ENCODE measurements at regions not wholly inside any gene's neighbourhood (a gene's known extent, or its start where the extent isn't known, plus 50 kb on each side); places are given as distances from the start of the nearest gene placed in this dataset.

DNA sequence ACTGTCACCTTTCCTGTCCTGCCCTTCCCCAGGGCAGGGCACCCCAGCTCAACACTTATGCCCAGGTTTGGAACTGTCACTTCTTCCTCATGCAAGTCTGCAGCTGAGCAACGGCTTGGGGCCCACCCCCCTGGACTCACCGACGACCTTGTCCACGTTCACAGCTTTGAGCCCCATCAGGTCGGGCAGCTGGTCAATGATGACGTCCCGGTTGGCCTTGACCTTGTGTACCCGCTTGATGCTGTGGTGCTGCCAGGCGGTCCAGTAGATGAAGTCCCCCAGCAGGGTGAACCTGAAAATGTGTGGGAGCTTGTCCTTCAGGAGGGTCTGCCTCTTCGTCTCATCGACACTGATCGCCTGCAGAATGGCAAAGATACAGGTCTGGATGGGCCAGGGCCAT, 135.0 kb downstream of the CRYBB2 start:
- H3K27me3 ChIP-seq (ENCODE audit: insufficient read depth, low read length), result no peaks in the 10 kb centered on the region
- no peak overlapping the region for H2AFZ ChIP-seq (ENCODE audit: low read depth, low read length, poor library complexity, severe bottlenecking)
- H3K9ac ChIP-seq (ENCODE audit: low read length), result no peak overlapping the region
- H3K4me1 ChIP-seq (ENCODE audit: control insufficient read depth in 1 of 2, insufficient read depth in 2 of 2, low read length in 2 of 2), result no peaks in the 10 kb centered on the region
- no TSS peak for BruUV-seq (replicated peaks)
- no peak overlapping the region for H3K4me3 ChIP-seq (replicated peaks in 1 of 2; ENCODE audit: low read depth in 1 of 2, low read length in 2 of 2)
- intact Hi-C loops (cut with micrococcal nuclease), result no loop called here
- no peaks in the 10 kb centered on the region for H3K79me2 ChIP-seq (ENCODE audit: insufficient read depth, low read length)
- DNase-seq (ENCODE audit: low read depth, low spot score) (no peak), ATAC-seq (no peak)
- POLR2A ChIA-PET, result no interaction called here
- H4K20me1 ChIP-seq (ENCODE audit: insufficient read depth), result no peaks in the 10 kb centered on the region
- RAD21 ChIA-PET (ENCODE audit: low non-redundant PET in 1 of 2, low total read pairs in 2 of 2, uncharacterized antibody in 2 of 2, unreplicated experiment in 2 of 2), result no interaction called here
- H3K36me3 ChIP-seq (ENCODE audit: control insufficient read depth in 1 of 2, insufficient read depth in 2 of 2, low read length in 2 of 2), result peaks cover 0 to 11% of the 10 kb centered on the region in 2 experiments; a peak in 1 of 4 replicates
- no peaks in the 10 kb centered on the region for H3K9me3 ChIP-seq (ENCODE audit: control insufficient read depth in 1 of 2, insufficient read depth in 1 of 2, low read depth in 1 of 2, low read length in 2 of 2)
- H3K9me2 ChIP-seq (ENCODE audit: insufficient read depth), result no peaks in the 10 kb centered on the region
- CTCF ChIA-PET, result no interaction called here
- no peak overlapping the region for H3K4me2 ChIP-seq (ENCODE audit: low read length)
- no peak overlapping the region for H3K27ac ChIP-seq (ENCODE audit: low read depth, low read length)
- TF ChIP-seq POLR2AphosphoS5 (IDR thresholded peaks at IDR 0.05; ENCODE audit: low read depth, low read length), result no peak
- no peak for TF ChIP-seq EZH2phosphoT487 (IDR thresholded peaks at IDR 0.05; ENCODE audit: borderline replicate concordance)
- TF ChIP-seq, protein P1, sequence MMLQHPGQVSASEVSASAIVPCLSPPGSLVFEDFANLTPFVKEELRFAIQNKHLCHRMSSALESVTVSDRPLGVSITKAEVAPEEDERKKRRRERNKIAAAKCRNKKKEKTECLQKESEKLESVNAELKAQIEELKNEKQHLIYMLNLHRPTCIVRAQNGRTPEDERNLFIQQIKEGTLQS (IDR thresholded peaks at IDR 0.05), result no peak
- TF ChIP-seq, protein P2, sequence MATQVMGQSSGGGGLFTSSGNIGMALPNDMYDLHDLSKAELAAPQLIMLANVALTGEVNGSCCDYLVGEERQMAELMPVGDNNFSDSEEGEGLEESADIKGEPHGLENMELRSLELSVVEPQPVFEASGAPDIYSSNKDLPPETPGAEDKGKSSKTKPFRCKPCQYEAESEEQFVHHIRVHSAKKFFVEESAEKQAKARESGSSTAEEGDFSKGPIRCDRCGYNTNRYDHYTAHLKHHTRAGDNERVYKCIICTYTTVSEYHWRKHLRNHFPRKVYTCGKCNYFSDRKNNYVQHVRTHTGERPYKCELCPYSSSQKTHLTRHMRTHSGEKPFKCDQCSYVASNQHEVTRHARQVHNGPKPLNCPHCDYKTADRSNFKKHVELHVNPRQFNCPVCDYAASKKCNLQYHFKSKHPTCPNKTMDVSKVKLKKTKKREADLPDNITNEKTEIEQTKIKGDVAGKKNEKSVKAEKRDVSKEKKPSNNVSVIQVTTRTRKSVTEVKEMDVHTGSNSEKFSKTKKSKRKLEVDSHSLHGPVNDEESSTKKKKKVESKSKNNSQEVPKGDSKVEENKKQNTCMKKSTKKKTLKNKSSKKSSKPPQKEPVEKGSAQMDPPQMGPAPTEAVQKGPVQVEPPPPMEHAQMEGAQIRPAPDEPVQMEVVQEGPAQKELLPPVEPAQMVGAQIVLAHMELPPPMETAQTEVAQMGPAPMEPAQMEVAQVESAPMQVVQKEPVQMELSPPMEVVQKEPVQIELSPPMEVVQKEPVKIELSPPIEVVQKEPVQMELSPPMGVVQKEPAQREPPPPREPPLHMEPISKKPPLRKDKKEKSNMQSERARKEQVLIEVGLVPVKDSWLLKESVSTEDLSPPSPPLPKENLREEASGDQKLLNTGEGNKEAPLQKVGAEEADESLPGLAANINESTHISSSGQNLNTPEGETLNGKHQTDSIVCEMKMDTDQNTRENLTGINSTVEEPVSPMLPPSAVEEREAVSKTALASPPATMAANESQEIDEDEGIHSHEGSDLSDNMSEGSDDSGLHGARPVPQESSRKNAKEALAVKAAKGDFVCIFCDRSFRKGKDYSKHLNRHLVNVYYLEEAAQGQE (IDR thresholded peaks at IDR 0.05; ENCODE audit: low read depth), result no peak
- TF ChIP-seq, protein P3, sequence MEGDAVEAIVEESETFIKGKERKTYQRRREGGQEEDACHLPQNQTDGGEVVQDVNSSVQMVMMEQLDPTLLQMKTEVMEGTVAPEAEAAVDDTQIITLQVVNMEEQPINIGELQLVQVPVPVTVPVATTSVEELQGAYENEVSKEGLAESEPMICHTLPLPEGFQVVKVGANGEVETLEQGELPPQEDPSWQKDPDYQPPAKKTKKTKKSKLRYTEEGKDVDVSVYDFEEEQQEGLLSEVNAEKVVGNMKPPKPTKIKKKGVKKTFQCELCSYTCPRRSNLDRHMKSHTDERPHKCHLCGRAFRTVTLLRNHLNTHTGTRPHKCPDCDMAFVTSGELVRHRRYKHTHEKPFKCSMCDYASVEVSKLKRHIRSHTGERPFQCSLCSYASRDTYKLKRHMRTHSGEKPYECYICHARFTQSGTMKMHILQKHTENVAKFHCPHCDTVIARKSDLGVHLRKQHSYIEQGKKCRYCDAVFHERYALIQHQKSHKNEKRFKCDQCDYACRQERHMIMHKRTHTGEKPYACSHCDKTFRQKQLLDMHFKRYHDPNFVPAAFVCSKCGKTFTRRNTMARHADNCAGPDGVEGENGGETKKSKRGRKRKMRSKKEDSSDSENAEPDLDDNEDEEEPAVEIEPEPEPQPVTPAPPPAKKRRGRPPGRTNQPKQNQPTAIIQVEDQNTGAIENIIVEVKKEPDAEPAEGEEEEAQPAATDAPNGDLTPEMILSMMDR (IDR thresholded peaks at IDR 0.05 in 2 of 3, conservative IDR thresholded peaks at IDR 0.05 in 1 of 3; ENCODE audit: borderline replicate concordance in 1 of 3, insufficient read depth in 1 of 3, low read depth in 2 of 3, low read length in 2 of 3), result no peak
- TF ChIP-seq EGR1 (IDR thresholded peaks at IDR 0.05; ENCODE audit: low read depth), result no peak
